Keratinocyte (primary cell): ENCODE measurements at regions not wholly inside any gene's neighbourhood (a gene's known extent, or its start where the extent isn't known, plus 50 kb on each side); places are given as distances from the start of the nearest gene placed in this dataset.

Experiments used
- DNase-seq: peaks from one replicate; pipeline ENCODE4 v3.0.0-alpha.2; 2011; ENCODE audit warnings: low read depth, missing footprints, low spot score
- FAIRE-seq: peaks from 2 replicates; lab custom pipeline; 2011; peaks lifted over from hg19 to GRCh38; lab: Jason Lieb, UNC
- H2AFZ ChIP-seq: 2 replicates; pipeline ENCODE4 v1.6.0; 2012; ENCODE audit warnings: low read length, control low read depth, inconsistent platforms; ENCODE audit not compliant: control insufficient read depth
- H3K27ac ChIP-seq: 2 replicates; pipeline ENCODE4 v1.5.1; 2011; ENCODE audit warnings: low read length; ENCODE audit not compliant: control insufficient read depth, insufficient read depth
- H3K27me3 ChIP-seq: 3 replicates; pipeline ENCODE4 v1.6.0; 2011; ENCODE audit warnings: low read length; ENCODE audit not compliant: control insufficient read depth, insufficient read depth; ENCODE audit errors: extremely low read depth
- H3K36me3 ChIP-seq, 2 experiments: 2 replicates in 1 of 2; 3 replicates in 1 of 2; pipeline ENCODE4 v1.5.1; 2011; ENCODE audit warnings: low read length in 2 of 2, mild to moderate bottlenecking in 1 of 2; ENCODE audit not compliant: control insufficient read depth in 2 of 2, insufficient read depth in 2 of 2; ENCODE audit errors: extremely low read depth in 1 of 2
- H3K4me1 ChIP-seq: 3 replicates; pipeline ENCODE4 v1.5.1; 2011; ENCODE audit warnings: low read length; ENCODE audit not compliant: control insufficient read depth, insufficient read depth; ENCODE audit errors: extremely low read depth
- H3K4me2 ChIP-seq: 3 replicates; pipeline ENCODE4 v1.6.0; 2011; ENCODE audit warnings: low read depth, low read length; ENCODE audit not compliant: control insufficient read depth, insufficient read depth; ENCODE audit errors: extremely low read depth
- H3K4me3 ChIP-seq, 3 experiments: fragments of 200-600 bp in 1 of 3; sonication (generic) in 1 of 3; 2 replicates in 2 of 3; 3 replicates in 1 of 3; pipeline ENCODE4 v1.5.1; 2011 to 2016; ENCODE audit warnings: low read length in 3 of 3, mild to moderate bottlenecking in 3 of 3, control low read depth in 2 of 3, inconsistent platforms in 1 of 3, low read depth in 1 of 3, mixed read lengths in 1 of 3, mixed run types in 1 of 3, moderate library complexity in 1 of 3; ENCODE audit not compliant: control insufficient read depth in 2 of 3, insufficient read depth in 2 of 3; ENCODE audit errors: extremely low read depth in 1 of 3
- H3K79me2 ChIP-seq: 2 replicates; pipeline ENCODE4 v1.6.0; 2012; ENCODE audit warnings: low read length; ENCODE audit not compliant: control insufficient read depth, insufficient read depth
- H3K9ac ChIP-seq: 3 replicates; pipeline ENCODE4 v1.6.0; 2011; ENCODE audit warnings: low read length; ENCODE audit not compliant: control insufficient read depth, insufficient read depth; ENCODE audit errors: extremely low read depth
- H3K9me1 ChIP-seq: 3 replicates; pipeline ENCODE4 v1.6.0; 2011; ENCODE audit warnings: low read length; ENCODE audit not compliant: control insufficient read depth, insufficient read depth; ENCODE audit errors: extremely low read depth
- H3K9me3 ChIP-seq: 2 replicates; pipeline ENCODE4 v1.5.1; 2012; ENCODE audit warnings: low read depth, low read length; ENCODE audit not compliant: control insufficient read depth
- H4K20me1 ChIP-seq: 3 replicates; pipeline ENCODE4 v1.6.0; 2011; ENCODE audit warnings: low read length; ENCODE audit not compliant: control insufficient read depth, insufficient read depth; ENCODE audit errors: extremely low read depth
- CTCF ChIP-seq, 3 experiments: IDR thresholded peaks in 1 of 3; conservative IDR thresholded peaks in 1 of 3; optimal IDR thresholded peaks in 1 of 3; 2 replicates in 2 of 3; 3 replicates in 1 of 3; pipeline versions ENCODE3 to v1.5.1; 2011; ENCODE audit warnings: low read length in 3 of 3, mild to moderate bottlenecking in 3 of 3, moderate library complexity in 2 of 3, control low read depth in 1 of 3, inconsistent platforms in 1 of 3; ENCODE audit not compliant: insufficient read depth in 2 of 3; ENCODE audit errors: extremely low read depth in 1 of 3
- EZH2 ChIP-seq: IDR thresholded peaks from one replicate; pipeline ENCODE4 v1.6.1; 2012; ENCODE audit warnings: inconsistent platforms, mild to moderate bottlenecking, low read length, moderate library complexity
- dilution Hi-C: fragments of 300-500 bp; cut with MboI; formaldehyde crosslinking; loops from one replicate; pipeline ENCODE4 v1.7.0; 2020; ENCODE audit warnings: low sequenced_read_pairs; ENCODE audit not compliant: extremely low pct_ligation_motif_present

GRCh38 chr10:18786478-18786877 is 127.2 kb downstream of the ARL5B start:
- no peak overlapping the region for H3K27ac ChIP-seq
- no peaks in the 10 kb centered on the region for H3K9me1 ChIP-seq
- no peak for DNase-seq
- dilution Hi-C loops, result no loop called here
- no peak for TF ChIP-seq CTCF (optimal IDR thresholded peaks at IDR 0.05 in 1 of 3, IDR thresholded peaks at IDR 0.05 in 1 of 3, conservative IDR thresholded peaks at IDR 0.05 in 1 of 3; ENCODE audit: extremely low read depth in 1 of 3, insufficient read depth in 2 of 3, low read length in 3 of 3)
- H3K4me3 ChIP-seq, result no peak overlapping the region
- no peak for FAIRE-seq
- H3K4me2 ChIP-seq, result no peak overlapping the region
- H2AFZ ChIP-seq, result no peak overlapping the region
- no peaks in the 10 kb centered on the region for H3K9me3 ChIP-seq
- H3K36me3 ChIP-seq, result no peaks in the 10 kb centered on the region
- H3K79me2 ChIP-seq, result no peaks in the 10 kb centered on the region
- no peak overlapping the region for H3K9ac ChIP-seq
- no peaks in the 10 kb centered on the region for H4K20me1 ChIP-seq
- no peaks in the 10 kb centered on the region for H3K4me1 ChIP-seq
- no peaks in the 10 kb centered on the region for H3K27me3 ChIP-seq

- H3K79me2 ChIP-seq, result no peaks in the 10 kb centered on the region
- no peak overlapping the region for H3K4me3 ChIP-seq
- TF ChIP-seq CTCF (optimal IDR thresholded peaks at IDR 0.05 in 1 of 3, IDR thresholded peaks at IDR 0.05 in 1 of 3, conservative IDR thresholded peaks at IDR 0.05 in 1 of 3; ENCODE audit: extremely low read depth in 1 of 3, insufficient read depth in 2 of 3, low read length in 3 of 3) (peak in 2 of 3 experiments; percentile 45 to 48), EZH2 (no peak)
- H3K9me3 ChIP-seq, result no peaks in the 10 kb centered on the region
- no peak overlapping the region for H3K27ac ChIP-seq
- dilution Hi-C loops, result no loop called here
- peak; percentile 32 for FAIRE-seq
- H3K36me3 ChIP-seq, result no peaks in the 10 kb centered on the region
- H3K27me3 ChIP-seq, result no peaks in the 10 kb centered on the region
- no peak for DNase-seq
- H4K20me1 ChIP-seq, result no peaks in the 10 kb centered on the region
- no peaks in the 10 kb centered on the region for H3K9me1 ChIP-seq
- H3K4me2 ChIP-seq, result no peak overlapping the region
- H3K9ac ChIP-seq, result no peak overlapping the region
- H3K4me1 ChIP-seq, result no peaks in the 10 kb centered on the region
- no peak overlapping the region for H2AFZ ChIP-seq
These were observed 134.7 kb downstream of the ARL5B start for GRCh38 chr10:18793951-18794350.
